Stomach (tissue), 4 donors: ENCODE measurements at regions not wholly inside any gene's neighbourhood (a gene's known extent, or its start where the extent isn't known, plus 50 kb on each side); places are given as distances from the start of the nearest gene placed in this dataset.

Source experiments
- EP300 ChIP-seq: sonication (generic); formaldehyde crosslinking; IDR thresholded peaks from one replicate; pipeline ENCODE4 v1.6.1; 2017; ENCODE audit warnings: antibody characterized with exemption
- POLR2A ChIP-seq, 4 donors: fragments of 450-650 bp; IDR thresholded peaks; one replicate each; pipeline ENCODE4 v1.6.1; 2016; ENCODE audit warnings: antibody characterized with exemption in 4 of 4, control low read depth in 2 of 4, mild to moderate bottlenecking in 1 of 4, moderate library complexity in 1 of 4
- POLR2AphosphoS5 ChIP-seq, 3 donors: sonication (generic); formaldehyde crosslinking; IDR thresholded peaks; one replicate each; pipeline ENCODE4 v1.6.1; 2016; ENCODE audit warnings: antibody characterized with exemption in 3 of 3
- TF ChIP-seq, protein P1 (sequence below), 7 experiments: fragments of 450-650 bp in 4 of 7; fragments of 200-600 bp in 3 of 7; sonication (generic) in 3 of 7; IDR thresholded peaks; one replicate each; pipeline ENCODE4 v1.5.1; 2016 to 2019; ENCODE audit warnings: antibody characterized with exemption in 7 of 7, control low read depth in 2 of 7, mild to moderate bottlenecking in 1 of 7

DNA sequence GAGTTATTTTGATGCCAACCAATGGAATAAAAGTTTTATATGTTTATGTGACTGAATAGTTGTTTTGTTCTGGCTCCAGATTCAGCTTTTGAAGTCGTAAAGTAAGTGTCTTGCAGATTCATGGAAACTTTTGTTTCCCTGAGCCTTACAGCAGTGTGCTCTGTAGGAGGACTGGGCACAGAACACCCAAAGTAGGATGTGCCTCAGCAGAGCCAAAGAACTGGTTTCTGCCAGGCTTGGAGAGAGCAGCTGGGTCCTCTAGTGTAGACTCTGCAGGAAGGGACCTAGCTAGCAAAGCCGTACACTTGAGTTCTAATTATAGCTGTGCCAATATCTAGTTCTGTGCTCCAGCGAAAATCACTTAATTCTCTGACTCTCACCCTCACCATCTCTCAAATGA, 261.2 kb upstream of the DNAJC19 start:
- TF ChIP-seq POLR2A (IDR thresholded peaks at IDR 0.05) (no peak), POLR2AphosphoS5 (IDR thresholded peaks at IDR 0.05) (no peak), EP300 (no peak)
- TF ChIP-seq, protein P1, sequence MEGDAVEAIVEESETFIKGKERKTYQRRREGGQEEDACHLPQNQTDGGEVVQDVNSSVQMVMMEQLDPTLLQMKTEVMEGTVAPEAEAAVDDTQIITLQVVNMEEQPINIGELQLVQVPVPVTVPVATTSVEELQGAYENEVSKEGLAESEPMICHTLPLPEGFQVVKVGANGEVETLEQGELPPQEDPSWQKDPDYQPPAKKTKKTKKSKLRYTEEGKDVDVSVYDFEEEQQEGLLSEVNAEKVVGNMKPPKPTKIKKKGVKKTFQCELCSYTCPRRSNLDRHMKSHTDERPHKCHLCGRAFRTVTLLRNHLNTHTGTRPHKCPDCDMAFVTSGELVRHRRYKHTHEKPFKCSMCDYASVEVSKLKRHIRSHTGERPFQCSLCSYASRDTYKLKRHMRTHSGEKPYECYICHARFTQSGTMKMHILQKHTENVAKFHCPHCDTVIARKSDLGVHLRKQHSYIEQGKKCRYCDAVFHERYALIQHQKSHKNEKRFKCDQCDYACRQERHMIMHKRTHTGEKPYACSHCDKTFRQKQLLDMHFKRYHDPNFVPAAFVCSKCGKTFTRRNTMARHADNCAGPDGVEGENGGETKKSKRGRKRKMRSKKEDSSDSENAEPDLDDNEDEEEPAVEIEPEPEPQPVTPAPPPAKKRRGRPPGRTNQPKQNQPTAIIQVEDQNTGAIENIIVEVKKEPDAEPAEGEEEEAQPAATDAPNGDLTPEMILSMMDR (IDR thresholded peaks at IDR 0.05): no peak
